ENCODE measurements at regions not wholly inside any gene's neighbourhood (a gene's known extent, or its start where the extent isn't known, plus 50 kb on each side); places are given as distances from the start of the nearest gene placed in this dataset.

- TF ChIP-seq CTCF (IDR thresholded peaks at IDR 0.05) (no peak), POLR2A (IDR thresholded peaks at IDR 0.05) (no peak)
Observed at GRCh38 chr10:108817584-108817983, 1105.7 kb downstream of the XPNPEP1 start.

Data from testis (tissue), 2 donors.